HG02798 (cell line): ENCODE measurements at regions not wholly inside any gene's neighbourhood (a gene's known extent, or its start where the extent isn't known, plus 50 kb on each side); places are given as distances from the start of the nearest gene placed in this dataset.
"Not testable (repeated sequence)": the region's sequence is repeated elsewhere in the genome, so short reads cannot be mapped to it uniquely, and the experiment has no call there.

Source experiments
- ATAC-seq: cut with Tn5 transposase; IDR thresholded peaks from one replicate; pipeline ENCODE4 v1.9.1; 2021; ENCODE audit warnings: mild to moderate bottlenecking; ENCODE audit not compliant: unreplicated experiment, poor library complexity

GRCh38 chr12:105858981-105859710 lies 279.6 kb downstream of the NUAK1 start:
- no peak for ATAC-seq

- no peak for ATAC-seq
These were observed 278.1 kb downstream of the NUAK1 start for GRCh38 chr12:105860561-105861207.

GRCh38 chr12:105861227-105861626 lies 277.5 kb downstream of the NUAK1 start:
- ATAC-seq: no peak

GRCh38 chr12:105862163-105862821 lies 276.5 kb downstream of the NUAK1 start:
- ATAC-seq: no peak

GRCh38 chr12:105864316-105864715 lies 274.4 kb downstream of the NUAK1 start:
- ATAC-seq: no peak

- ATAC-seq: no peak
These were observed 273.9 kb downstream of the NUAK1 start for GRCh38 chr12:105864901-105865300.

GRCh38 chr12:105865886-105866285 lies 272.9 kb downstream of the NUAK1 start:
- no peak for ATAC-seq

GRCh38 chr12:105874121-105874520 lies 264.6 kb downstream of the NUAK1 start:
- ATAC-seq: no peak

GRCh38 chr12:105876396-105876927 lies 262.3 kb downstream of the NUAK1 start:
- ATAC-seq: no peak

- ATAC-seq: no peak
These were observed 259.8 kb downstream of the NUAK1 start for GRCh38 chr12:105878964-105879363.

GRCh38 chr12:105880824-105881388 lies 257.8 kb downstream of the NUAK1 start:
- no peak for ATAC-seq

GRCh38 chr12:105882404-105882803 lies 256.4 kb downstream of the NUAK1 start:
- ATAC-seq: no peak

GRCh38 chr12:105887131-105887530 lies 251.6 kb downstream of the NUAK1 start:
- ATAC-seq: no peak

- no peak for ATAC-seq
These were observed 250.1 kb downstream of the NUAK1 start for GRCh38 chr12:105888696-105889095.

- no peak for ATAC-seq
These were observed 246.3 kb downstream of the NUAK1 start for GRCh38 chr12:105892362-105892910.

- not testable (repeated sequence) for ATAC-seq
These were observed 243.4 kb downstream of the NUAK1 start for GRCh38 chr12:105895197-105895832.

- ATAC-seq: no peak
These were observed 241.4 kb downstream of the NUAK1 start for GRCh38 chr12:105897311-105897725.

GRCh38 chr12:105898271-105898670 lies 240.5 kb downstream of the NUAK1 start:
- not testable (repeated sequence) for ATAC-seq

- no peak for ATAC-seq
These were observed 239.2 kb downstream of the NUAK1 start for GRCh38 chr12:105899589-105899988.

- no peak for ATAC-seq
These were observed 232.2 kb downstream of the NUAK1 start for GRCh38 chr12:105906561-105906960.
